ENCODE measurements at regions not wholly inside any gene's neighbourhood (a gene's known extent, or its start where the extent isn't known, plus 50 kb on each side); places are given as distances from the start of the nearest gene placed in this dataset.

GRCh38 chr1:61533546-61533945, 191.4 kb downstream of the TM2D1 start:
- intact Hi-C loops (cut with DNase I; ENCODE audit: low total_unique reads): no loop called here
- no peak for TF ChIP-seq POLR2A (IDR thresholded peaks at IDR 0.05)
- TF ChIP-seq CTCF (IDR thresholded peaks at IDR 0.05 in 8 of 11, conservative IDR thresholded peaks at IDR 0.05 in 3 of 11): no peak
- TF ChIP-seq POLR2AphosphoS5 (IDR thresholded peaks at IDR 0.05): no peak
- Histone ChIP-seq H3K4me1 (no peaks in the 10 kb centered on the region), H3K36me3 (no peaks in the 10 kb centered on the region), H3K4me3 (no peak overlapping the region), H3K27ac (no peak overlapping the region), H3K27me3 (replicated peaks in 1 of 7) (no peaks in the 10 kb centered on the region), H3K9me3 (no peaks in the 10 kb centered on the region)
- DNase-seq: no peak
- WGBS, 5 donors: 64 to 88% (median 73%) methylated on average over 1 of the region's 1 CpG

- no peak for DNase-seq
- no peaks in the 10 kb centered on the region for H3K36me3 ChIP-seq
- intact Hi-C loops (cut with DNase I; ENCODE audit: low total_unique reads): no loop called here
- H3K27ac ChIP-seq: no peak overlapping the region
- TF ChIP-seq POLR2A (IDR thresholded peaks at IDR 0.05): no peak
- no peak for TF ChIP-seq POLR2AphosphoS5 (IDR thresholded peaks at IDR 0.05)
- TF ChIP-seq CTCF (IDR thresholded peaks at IDR 0.05 in 8 of 11, conservative IDR thresholded peaks at IDR 0.05 in 3 of 11): no peak
- H3K4me1 ChIP-seq: no peaks in the 10 kb centered on the region
- no peaks in the 10 kb centered on the region for H3K9me3 ChIP-seq
- no peaks in the 10 kb centered on the region for H3K27me3 ChIP-seq (replicated peaks in 1 of 7)
- no peak overlapping the region for H3K4me3 ChIP-seq
- 79 to 96% (median 83%) methylated on average over 2 of the region's 2 CpGs for WGBS, 5 donors
These were observed 193.2 kb downstream of the TM2D1 start for GRCh38 chr1:61531716-61532115.

- no peaks in the 10 kb centered on the region for H3K9me3 ChIP-seq
- TF ChIP-seq POLR2A (IDR thresholded peaks at IDR 0.05) (no peak), POLR2AphosphoS5 (IDR thresholded peaks at IDR 0.05) (no peak), CTCF (IDR thresholded peaks at IDR 0.05 in 8 of 11, conservative IDR thresholded peaks at IDR 0.05 in 3 of 11) (no peak)
- H3K36me3 ChIP-seq: no peaks in the 10 kb centered on the region
- no peak for DNase-seq
- no peaks in the 10 kb centered on the region for H3K27me3 ChIP-seq (replicated peaks in 1 of 7)
- H3K4me1 ChIP-seq: peaks cover 0 to 12% (median 0%) of the 10 kb centered on the region in 6 donors
- 37 to 86% (median 70%) methylated on average over 1 of the region's 1 CpG for WGBS, 5 donors
- intact Hi-C loops (cut with DNase I; ENCODE audit: low total_unique reads): no loop called here
- no peak overlapping the region for H3K4me3 ChIP-seq
- H3K27ac ChIP-seq: no peak overlapping the region
These were observed 200.9 kb downstream of the TM2D1 start for GRCh38 chr1:61523893-61524605.

GRCh38 chr1:61523229-61523628, 201.7 kb downstream of the TM2D1 start:
- DNase-seq: no peak
- no peak overlapping the region for H3K4me3 ChIP-seq
- H3K9me3 ChIP-seq: no peaks in the 10 kb centered on the region
- TF ChIP-seq POLR2AphosphoS5 (IDR thresholded peaks at IDR 0.05): no peak
- no peak for TF ChIP-seq CTCF (IDR thresholded peaks at IDR 0.05 in 8 of 11, conservative IDR thresholded peaks at IDR 0.05 in 3 of 11)
- TF ChIP-seq POLR2A (IDR thresholded peaks at IDR 0.05): no peak
- intact Hi-C loops (cut with DNase I; ENCODE audit: low total_unique reads): no loop called here
- no peak overlapping the region for H3K27ac ChIP-seq
- H3K27me3 ChIP-seq (replicated peaks in 1 of 7): no peaks in the 10 kb centered on the region
- peaks cover 0 to 12% (median 0%) of the 10 kb centered on the region in 6 donors for H3K4me1 ChIP-seq
- WGBS, 5 donors: 87 to 93% (median 91%) methylated on average over 1 of the region's 1 CpG
- no peaks in the 10 kb centered on the region for H3K36me3 ChIP-seq
